HG03039 (cell line): ENCODE measurements at regions not wholly inside any gene's neighbourhood (a gene's known extent, or its start where the extent isn't known, plus 50 kb on each side); places are given as distances from the start of the nearest gene placed in this dataset.

ENCODE experiments used
- ATAC-seq: cut with Tn5 transposase; IDR thresholded peaks from one replicate; pipeline ENCODE4 v1.9.1; 2021; ENCODE audit warnings: mild to moderate bottlenecking, moderate library complexity; ENCODE audit not compliant: unreplicated experiment

DNA sequence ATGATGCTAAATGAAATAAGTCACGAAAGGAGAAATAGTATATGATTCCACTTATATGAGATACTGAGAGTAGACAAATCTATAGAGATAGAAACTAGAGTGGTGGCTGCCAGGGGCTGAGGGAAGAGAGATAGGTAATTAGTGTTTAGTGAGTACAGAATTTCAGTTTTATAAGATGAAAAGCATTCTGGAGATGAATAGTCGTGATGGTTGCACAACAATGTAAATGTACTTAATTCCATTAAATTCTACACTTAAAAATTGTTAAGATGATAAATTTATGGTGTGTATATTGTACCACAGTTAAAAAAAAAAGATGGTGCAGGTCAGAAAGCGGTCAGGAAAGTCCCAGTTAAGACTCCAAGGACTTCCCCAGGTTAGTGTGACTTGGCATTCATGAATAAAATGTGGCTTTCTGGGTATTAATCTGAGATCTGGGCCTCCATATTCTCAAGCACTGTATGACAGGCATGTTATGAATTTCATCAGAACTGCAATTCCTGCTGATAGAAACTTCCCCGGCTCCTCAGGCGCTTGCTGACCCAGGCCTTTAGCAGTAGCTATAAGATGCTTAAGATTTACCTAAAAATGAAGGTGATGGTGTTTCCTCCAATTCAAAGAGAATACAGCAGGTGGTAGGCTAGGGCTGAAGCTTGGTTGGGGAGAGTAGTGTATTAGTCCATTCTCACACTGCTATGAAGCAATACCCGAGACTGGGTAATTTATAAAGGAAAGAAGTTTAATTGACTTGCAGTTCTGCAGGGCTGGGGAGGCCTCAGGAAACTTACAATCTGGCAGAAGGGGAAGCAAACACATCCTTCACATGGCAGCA, 115.3 kb upstream of the SOX9 start:
- ATAC-seq, result peak; percentile 53

DNA sequence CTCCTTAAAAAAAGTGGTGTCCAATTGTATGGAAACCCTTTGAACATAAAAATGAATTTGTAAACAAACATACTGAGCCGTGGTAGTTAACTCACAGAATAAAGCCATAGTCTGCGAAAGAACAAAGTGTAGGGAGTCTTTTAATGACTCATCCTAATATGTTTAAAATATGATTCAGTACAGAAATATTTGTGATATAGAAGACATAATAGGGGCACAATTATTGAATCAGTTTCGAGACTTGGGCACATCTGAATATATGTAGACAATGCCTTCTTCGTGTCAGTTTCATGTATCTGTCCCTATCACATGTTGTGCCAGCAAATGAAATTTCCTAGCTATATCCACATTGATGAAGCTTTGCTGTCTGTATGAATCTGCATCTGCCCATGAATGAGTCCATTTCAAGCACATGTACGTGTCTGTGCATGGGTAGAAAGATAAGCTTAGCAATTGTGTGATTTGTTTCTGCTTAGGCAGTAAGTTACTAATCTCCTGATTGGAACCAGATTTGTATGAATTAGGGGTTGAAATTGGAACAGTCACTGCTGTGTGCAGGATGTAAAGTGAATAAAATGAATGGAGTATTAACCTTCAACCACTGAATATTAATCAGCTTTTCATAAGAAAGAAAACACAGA, 112.5 kb upstream of the SOX9 start:
- no peak for ATAC-seq

DNA sequence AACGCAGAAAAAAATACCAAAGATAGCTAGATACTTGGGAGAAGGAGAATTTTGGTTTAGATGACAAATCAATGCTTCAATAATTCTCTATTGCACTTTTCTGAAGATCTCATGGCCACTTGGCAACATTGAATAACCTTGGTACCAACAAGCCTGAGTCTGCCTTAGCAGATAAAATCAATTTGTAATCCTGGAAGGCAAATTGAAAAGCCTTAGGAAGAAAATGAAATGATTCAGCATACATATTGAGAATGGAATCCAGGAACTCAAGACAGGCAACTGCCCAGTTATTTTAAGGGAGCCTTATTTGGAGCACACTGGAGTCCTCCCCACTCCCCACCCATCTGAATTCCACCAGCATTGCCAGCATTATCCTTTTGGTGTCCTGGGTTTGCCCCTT, 109.3 kb upstream of the SOX9 start:
- ATAC-seq, result no peak

DNA sequence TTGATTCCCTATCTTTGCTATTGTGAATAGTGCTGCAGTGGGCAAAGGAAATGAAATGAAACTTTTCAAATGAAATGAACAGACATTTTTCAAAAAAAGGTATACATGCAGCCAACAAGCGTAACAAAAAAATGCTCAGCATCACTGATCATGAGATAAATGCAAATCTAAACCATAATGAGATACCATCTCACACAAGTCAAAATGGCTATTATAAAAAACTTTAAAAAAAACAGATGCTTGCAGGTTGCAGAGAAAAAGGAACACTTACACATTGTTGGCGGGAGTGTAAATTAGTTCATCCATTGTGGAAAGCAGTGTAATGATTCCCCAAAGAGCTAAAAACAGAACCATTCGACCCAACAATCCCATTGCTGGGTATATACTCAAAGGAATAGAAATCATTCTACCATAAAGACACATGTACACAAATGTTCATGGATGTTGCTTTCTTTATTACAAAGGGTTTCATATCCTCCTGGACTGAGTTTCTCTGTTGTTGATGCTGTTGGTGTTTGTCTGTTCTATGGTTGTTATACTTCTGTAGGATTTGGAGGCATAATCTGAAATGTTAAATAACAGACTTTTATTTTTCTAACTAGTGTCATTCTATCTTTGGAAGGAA, 99.3 kb upstream of the SOX9 start:
- ATAC-seq, result peak; percentile 36

DNA sequence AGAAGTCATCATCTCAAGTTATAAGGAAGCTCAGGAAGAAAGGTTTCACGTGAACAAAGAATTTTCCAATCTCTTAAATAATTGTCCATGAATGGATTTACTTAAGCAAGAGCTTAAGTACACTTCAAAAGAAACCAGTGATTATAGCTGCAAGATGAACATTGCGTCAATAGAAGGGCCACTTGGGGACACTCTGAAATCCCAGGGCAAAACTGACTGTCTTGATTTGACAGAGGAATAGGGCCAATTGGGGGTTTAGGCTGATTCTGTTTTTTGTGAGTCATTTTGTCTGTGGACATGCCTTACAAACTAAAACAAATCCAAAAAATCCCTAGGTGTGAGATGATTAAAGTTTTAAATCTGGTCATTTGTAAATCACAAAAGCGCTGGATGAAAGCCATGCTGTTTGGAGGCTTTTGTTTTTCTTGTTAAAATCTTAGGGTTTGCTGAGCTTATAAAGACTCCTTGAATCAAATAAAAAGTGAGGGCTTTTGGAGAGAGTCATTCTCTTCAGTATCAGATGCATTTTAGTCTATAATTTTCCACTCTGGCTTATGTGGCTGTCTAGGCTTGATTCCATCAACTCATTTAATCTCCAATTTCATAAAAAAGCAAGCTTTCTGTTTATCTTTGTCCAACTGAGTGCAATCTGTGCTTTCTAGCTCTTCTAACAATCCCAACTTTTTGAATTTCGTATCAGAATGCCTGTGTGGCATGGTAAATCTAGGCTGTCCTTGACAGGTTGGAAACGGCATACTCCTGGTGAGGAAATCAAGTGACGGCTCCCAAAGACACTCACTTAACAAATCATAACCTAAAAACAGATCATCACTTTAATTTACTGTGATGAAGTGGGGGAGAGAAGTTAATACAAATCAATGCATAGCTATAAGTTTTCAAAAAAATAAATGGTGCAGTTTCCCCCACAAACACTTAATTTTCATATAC, 98.2 kb upstream of the SOX9 start:
- ATAC-seq, result no peak

DNA sequence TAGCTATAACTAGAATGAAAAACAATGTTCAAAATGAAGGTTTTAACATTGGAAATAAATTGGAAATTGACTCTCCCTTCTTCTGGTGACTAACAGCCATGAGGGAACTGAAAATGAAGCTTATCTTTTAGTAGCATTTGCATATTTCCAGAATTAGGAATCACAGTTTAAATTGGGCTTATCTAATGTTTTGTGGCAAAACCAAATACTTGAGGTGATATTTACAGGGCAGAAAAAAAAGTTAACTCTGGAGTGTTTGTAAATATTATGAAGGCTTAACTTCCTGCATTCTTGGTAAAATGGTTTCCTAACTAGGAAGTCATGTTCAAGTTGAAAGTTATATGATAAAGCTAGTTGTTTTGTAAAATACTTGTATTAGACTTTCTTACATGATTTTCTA, 96.4 kb upstream of the SOX9 start:
- no peak for ATAC-seq

DNA sequence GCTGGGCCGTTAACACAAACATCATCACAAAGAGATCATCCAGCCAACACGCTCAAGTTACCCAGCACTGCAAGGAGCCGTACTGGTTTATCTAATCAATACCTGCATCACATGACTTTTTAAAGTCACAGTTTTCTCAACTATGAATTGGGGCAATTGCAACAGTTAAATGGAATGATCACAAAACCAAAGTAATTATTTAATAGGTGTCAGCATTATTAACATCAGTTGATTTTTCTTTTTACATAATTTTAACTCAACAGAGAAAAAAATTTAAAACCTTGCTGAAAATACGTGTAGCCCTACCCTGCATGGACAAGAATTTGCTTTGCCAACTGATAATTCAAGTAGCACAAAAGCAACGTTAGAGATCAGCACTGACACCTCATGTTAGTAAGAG, 95.7 kb upstream of the SOX9 start:
- ATAC-seq, result no peak

DNA sequence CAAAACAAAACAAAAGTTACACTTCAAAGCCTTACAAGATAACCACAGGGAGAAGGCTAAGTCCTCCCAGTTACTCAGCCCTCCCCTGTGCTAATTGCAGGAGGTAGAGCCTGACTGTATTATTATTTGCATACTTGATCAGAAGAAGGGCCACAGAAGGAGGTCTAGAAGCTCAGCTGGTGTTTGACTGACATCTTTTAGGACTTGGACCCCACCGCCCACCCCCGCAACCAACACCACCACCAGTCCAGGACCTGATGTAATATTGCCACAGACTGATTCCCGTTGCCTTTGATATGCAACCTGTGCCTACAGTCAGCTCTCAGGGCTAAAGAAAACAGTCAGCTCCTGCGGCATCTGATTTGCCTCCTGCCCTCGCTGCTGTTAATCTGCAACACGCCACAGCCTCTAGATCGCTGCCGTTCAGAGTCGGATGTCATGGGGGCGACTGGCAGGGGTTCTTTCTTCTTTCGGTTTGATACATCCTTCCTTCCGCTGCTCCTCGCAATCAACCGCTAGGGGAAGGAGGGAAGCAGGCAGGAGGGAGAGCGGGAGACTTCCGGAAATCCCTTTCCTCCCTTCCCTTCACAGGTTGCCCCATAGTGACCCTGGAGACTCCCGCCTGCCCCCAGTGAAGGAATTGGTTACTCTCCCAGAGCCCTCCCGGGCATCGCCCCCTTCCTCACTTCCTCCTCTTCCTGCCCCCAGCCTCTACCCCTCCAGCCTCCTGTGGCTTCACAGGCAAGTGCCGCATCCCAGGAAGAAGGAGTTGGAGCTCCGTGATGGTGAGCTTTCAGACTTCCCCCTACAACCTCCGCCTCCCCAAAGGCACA, 90.5 kb upstream of the SOX9 start:
- ATAC-seq, result peak; percentile 63

DNA sequence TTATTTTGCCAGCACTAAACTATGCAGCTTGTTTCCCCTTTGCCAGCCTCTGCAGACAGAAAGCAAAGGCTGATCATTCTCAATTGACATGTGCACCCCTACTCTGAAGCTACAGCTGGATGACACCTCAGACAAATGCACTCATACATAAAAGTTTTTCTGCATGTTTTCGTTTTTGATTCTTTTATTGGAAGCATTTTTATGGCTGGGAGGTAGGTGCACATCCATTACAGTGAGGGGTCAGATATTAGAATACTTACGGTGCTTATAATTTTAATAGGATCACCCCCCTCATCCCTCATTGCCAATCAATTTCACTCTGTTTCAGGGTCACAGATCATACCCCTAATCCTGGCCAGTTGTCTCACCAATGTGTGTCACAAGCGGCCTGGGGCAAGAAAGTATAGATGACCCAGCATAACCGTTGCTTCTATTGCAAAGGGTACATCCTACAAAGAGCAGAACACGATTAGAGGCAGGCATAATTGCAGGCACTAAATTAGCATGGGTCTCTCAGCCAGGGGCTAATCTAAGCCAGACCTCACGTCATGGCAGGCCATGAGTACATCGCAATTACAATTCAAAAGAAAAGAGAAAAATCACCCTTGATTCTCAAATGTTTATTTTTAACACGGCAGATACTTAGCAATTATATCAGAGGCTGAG, 89.5 kb upstream of the SOX9 start:
- ATAC-seq, result no peak

DNA sequence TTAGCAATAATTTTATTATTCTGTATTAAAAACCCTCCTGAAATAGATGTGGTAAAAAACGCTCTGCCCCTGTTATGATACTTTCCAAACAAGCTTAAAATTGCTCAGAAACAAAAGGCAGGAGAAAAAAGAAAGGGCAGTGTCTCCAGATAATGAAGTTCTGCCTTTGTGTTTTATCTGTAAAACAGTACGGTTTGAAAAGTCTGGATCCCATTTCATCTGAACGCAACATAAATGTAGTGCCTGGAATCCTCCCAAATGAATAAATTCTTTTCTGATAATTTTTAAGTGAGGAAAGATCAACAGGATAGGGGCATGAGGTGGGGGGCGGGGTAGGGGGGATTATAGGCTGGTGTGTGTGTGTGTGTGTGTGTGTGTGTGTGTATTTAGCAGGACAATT, 87.5 kb upstream of the SOX9 start:
- no peak for ATAC-seq

DNA sequence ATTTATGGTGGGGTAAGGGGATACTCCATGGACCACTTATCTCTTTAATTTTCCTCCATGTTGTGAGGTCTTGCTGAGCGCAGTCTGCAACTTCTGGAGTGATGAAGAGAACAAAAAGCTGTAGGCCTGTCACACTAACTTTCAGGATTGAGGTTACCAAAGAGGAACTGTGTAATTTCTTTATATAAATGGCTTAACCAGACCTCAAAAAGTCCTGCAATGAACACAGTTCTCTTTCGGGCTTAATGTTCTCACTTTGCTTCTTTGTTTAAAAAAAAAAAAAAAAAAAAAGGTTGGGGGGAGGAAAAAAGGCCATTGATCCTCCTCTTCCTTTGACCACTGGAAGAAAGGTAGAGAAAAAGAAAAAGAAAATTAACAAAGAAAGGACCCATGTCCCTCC, 86.8 kb upstream of the SOX9 start:
- no peak for ATAC-seq

DNA sequence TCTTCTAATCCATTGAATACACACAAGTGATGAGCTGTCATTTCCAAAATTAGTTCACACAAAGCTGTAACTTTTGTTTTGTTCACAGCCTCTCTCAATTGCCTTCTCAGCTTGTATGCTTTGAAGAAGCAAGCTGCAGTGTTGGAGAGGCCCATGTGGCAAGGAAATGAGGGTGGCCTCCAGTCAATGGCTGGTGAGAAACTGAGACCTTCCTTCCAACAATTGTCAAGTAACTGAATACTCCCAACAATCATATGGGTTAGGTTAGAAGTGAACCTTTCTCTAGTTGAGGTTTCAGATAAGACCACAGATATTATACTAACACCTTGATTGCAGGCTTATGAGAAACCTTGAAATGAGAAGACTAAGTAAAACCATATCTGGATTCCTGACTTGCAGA, 82.4 kb upstream of the SOX9 start:
- no peak for ATAC-seq

DNA sequence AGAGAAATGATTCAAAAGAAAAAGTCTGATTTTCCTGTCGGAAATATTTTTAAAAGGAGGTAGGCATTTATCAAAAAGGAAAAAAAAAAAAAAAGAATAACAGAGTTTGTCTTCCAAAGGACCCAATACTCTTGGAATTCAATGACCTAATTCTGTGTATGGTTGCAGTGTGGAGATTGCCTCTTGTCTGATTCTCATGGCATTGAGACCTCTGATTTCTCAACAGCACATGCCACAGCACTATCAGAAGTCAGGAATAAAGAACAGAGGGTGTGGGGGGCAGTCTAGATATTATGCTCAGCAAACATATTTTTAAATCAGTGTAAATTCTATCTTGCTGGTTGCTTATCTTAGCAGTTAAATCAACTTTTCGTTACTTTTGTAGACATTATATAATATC, 81.3 kb upstream of the SOX9 start:
- ATAC-seq, result no peak

DNA sequence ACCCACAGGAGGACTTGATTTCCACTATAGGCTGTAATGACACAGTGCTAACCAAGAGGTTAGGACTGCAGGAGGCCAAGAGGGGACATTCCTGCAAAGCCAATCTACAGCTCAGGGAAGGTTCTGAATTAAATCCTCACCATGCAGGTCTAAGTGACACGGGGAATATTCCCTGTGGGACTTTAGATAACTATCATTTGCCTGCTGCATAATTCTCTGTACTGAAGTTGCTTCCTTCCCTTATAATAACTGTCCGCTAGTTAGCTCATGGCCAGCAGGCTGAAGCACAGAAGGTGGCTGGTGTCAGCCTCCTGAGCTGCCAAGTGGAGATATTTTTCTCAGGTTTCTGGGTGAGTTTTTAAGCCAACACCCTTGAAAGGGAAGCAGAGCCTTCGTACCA, 74.6 kb upstream of the SOX9 start:
- ATAC-seq, result no peak

DNA sequence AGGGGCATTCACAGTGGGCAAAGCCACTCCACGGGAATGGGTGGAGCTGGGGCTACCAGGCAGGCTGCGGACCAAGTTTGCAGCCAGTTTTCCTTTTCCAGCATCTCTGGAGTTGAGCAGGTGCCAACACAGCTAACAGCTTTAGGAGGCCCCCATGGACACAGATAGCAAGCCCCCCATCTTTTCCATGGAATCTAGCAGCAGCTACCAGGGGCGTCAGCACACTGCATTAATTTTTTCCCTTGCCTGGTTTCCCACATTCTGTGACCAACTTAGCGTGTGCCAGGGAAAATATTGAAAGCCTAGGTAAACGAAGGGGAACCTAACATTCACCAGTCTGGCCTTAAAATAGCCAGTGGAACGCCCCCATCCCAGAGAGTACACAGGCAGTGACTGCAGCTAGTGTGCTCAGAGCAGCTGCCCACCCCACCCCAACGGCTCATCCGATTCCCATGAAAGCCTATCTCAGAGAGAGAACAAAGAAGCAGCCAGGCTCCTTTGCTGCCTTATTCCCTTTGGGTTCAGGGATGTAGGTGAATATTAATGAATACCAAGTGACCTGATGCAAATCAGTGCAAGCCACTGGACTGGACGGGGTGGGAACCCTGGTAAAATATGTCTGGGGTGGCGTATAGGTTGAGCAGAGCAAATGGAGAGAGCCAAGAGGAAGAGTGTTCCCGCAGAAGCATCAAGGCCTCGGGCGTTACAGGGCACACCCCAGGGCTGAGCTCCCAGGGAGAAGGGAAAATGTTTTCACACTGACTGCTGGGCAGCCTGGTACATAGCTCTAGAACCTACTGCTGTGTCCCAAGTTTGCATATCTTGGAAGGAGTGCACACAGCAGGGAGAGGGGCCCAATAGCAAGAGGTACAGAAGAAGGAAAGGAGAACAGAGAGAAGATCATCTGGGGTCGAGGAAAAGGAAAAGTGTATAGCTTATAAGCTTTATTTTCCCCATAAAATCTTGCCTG, 73.9 kb upstream of the SOX9 start:
- no peak for ATAC-seq

DNA sequence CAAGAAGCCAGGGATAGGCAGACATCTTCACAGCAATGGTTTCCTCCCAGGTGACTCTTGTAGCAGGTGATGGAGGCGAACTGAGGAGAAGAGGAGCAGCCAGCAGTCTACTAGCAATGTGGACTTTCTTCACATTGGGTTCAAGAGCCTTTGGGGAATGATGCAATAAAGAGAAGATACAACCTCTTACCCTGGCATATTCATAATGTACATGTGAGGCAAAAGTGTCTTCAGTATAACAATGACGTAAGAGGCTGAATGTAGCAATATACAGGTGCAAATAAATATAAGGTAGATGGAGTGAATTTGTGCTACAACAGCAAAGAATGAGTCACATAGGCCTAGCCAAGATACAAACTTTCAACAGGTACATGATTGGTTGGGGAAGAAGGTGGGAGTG, 70.9 kb upstream of the SOX9 start:
- no peak for ATAC-seq

DNA sequence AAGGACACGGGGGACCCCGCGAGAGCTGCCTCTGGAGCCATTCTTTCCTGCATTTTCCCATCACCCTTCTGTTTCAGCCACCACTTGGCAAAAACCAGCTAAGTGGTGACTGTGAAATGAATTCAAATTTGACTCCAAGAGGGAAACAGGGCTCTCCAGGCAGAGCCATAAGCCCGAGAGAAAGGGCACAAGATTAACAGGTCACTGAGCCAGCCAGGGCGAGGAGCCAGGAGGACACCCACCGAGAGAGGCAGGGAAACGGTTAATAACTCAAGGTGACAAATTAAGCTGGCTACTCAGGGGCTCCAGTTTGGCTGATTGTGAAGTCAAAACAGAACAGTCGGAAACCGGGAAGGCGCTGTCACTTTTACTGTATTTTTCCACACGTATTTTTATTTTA, 67.8 kb upstream of the SOX9 start:
- ATAC-seq, result no peak

DNA sequence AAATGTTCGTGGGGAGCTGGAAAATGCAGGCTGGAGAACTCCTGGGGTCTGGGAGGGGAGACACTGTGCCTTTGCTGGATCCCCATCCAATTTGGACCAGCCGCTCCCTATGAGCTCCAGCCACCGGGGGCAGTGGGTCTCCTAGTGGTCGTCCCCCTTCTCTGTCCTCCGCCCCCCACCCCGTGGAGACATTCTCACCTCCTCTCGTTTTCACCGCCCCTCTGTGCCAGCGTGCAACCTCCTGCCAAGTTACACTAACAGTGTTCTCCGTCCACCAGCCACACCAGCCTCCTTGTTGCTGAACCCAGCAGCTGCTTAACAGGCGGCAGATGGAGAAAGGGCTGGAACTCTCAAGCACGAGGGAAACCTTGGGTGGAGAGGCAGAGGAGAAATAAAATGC, 67.4 kb upstream of the SOX9 start:
- no peak for ATAC-seq

DNA sequence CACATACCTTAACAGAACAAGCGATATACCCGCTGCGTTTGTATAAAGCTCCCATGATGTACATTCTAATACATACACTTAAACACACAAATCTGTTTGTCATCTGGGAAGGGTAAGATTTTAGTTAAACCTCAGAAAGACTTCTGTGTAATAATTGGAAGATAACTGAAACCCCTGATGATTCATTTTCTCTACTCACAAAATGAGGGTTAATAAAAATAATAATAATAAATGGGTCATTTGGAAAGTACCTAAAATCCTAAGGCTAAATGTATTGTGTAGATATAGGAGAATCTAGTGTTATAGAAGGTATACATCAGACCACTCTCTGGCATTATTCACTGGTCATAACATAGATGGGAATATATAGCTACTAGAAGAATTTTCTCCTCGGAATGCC, 64.7 kb upstream of the SOX9 start:
- ATAC-seq, result no peak
